ENCODE measurements at regions not wholly inside any gene's neighbourhood (a gene's known extent, or its start where the extent isn't known, plus 50 kb on each side); places are given as distances from the start of the nearest gene placed in this dataset.

GRCh38 chr5:106443746-106444145 is 1227.0 kb downstream of the EFNA5 start:
- TF ChIP-seq CTCF (IDR thresholded peaks at IDR 0.05; ENCODE audit: poor library complexity) (no peak), EZH2 (IDR thresholded peaks at IDR 0.05; ENCODE audit: borderline replicate concordance) (no peak)
